GM18520 (cell line): ENCODE measurements at regions not wholly inside any gene's neighbourhood (a gene's known extent, or its start where the extent isn't known, plus 50 kb on each side); places are given as distances from the start of the nearest gene placed in this dataset.
"Not testable (repeated sequence)": the region's sequence is repeated elsewhere in the genome, so short reads cannot be mapped to it uniquely, and the experiment has no call there.

ENCODE experiments used
- ATAC-seq: cut with Tn5 transposase; IDR thresholded peaks from one replicate; pipeline ENCODE4 v1.9.1; 2021; ENCODE audit not compliant: unreplicated experiment

- no peak for ATAC-seq
Measured at GRCh38 chr10:14429043-14429700, 98.4 kb upstream of the FRMD4A start.

GRCh38 chr10:14425034-14425433 lies 94.3 kb upstream of the FRMD4A start:
- no peak for ATAC-seq

GRCh38 chr10:14423111-14423744 lies 92.5 kb upstream of the FRMD4A start:
- no peak for ATAC-seq

GRCh38 chr10:14422431-14422830 lies 91.7 kb upstream of the FRMD4A start:
- ATAC-seq: no peak

GRCh38 chr10:14421941-14422340 lies 91.2 kb upstream of the FRMD4A start:
- ATAC-seq: no peak

- ATAC-seq: not testable (repeated sequence)
Measured at GRCh38 chr10:14417336-14417735, 86.6 kb upstream of the FRMD4A start.

- ATAC-seq: no peak
Measured at GRCh38 chr10:14416308-14416700, 85.6 kb upstream of the FRMD4A start.

- ATAC-seq: no peak
Measured at GRCh38 chr10:14415676-14416307, 85.1 kb upstream of the FRMD4A start.

GRCh38 chr10:14414901-14415300 lies 84.2 kb upstream of the FRMD4A start:
- ATAC-seq: no peak

GRCh38 chr10:14413523-14413922 lies 82.8 kb upstream of the FRMD4A start:
- no peak for ATAC-seq

- ATAC-seq: no peak
Measured at GRCh38 chr10:14412624-14413023, 81.9 kb upstream of the FRMD4A start.

GRCh38 chr10:14409856-14410458 lies 79.2 kb upstream of the FRMD4A start:
- ATAC-seq: no peak

- ATAC-seq: no peak
Measured at GRCh38 chr10:14409247-14409646, 78.5 kb upstream of the FRMD4A start.

GRCh38 chr10:14408139-14408538 lies 77.4 kb upstream of the FRMD4A start:
- ATAC-seq: no peak

GRCh38 chr10:14407567-14407966 lies 76.8 kb upstream of the FRMD4A start:
- ATAC-seq: no peak

GRCh38 chr10:14405076-14406065 lies 74.6 kb upstream of the FRMD4A start:
- no peak for ATAC-seq

- ATAC-seq: no peak
Measured at GRCh38 chr10:14403881-14404623, 73.3 kb upstream of the FRMD4A start.

- no peak for ATAC-seq
Measured at GRCh38 chr10:14403359-14403758, 72.6 kb upstream of the FRMD4A start.

- ATAC-seq: no peak
Measured at GRCh38 chr10:14399641-14400040, 68.9 kb upstream of the FRMD4A start.

- ATAC-seq: no peak
Measured at GRCh38 chr10:14397066-14397465, 66.3 kb upstream of the FRMD4A start.
